LNCAP (cell line): ENCODE measurements at regions not wholly inside any gene's neighbourhood (a gene's known extent, or its start where the extent isn't known, plus 50 kb on each side); places are given as distances from the start of the nearest gene placed in this dataset.

Experiments
- CTCF ChIP-seq: fragments of 450-650 bp; IDR thresholded peaks from 2 replicates; pipeline ENCODE4 v1.5.1; 2017; ENCODE audit warnings: mild to moderate bottlenecking

DNA sequence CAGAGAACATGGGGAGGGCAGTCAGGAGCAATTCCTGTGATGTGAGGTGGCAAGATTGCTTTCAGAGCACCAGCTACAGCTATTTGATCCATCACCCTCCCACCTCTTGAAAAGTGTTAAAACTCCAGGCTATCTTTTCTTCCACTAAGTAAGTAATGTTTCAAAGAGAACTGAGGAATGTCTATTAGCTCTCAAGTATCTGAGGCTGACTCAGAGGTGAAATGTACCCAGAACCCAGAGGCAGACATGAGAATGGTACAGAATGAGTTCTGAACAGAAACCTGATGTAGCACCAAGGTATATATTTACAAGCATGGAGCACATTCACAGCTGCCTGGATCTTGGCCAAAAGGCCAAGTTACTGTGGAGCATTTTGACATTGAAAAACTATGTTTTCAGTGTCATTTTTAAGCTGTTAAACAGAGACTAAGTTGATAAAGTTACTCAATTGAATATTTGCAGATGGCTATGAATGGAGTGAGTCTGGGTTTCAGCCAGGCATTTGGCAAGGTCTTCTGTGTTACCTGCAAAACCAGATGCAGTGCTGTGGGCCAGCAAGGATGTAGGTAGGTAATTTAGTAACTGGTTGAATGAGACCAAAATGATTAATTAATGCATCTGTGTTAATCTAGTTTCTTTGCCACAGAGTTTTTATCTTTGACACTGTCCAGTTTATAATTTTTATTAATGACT is 227.7 kb upstream of the CD96 start:
- TF ChIP-seq CTCF, result no peak

DNA sequence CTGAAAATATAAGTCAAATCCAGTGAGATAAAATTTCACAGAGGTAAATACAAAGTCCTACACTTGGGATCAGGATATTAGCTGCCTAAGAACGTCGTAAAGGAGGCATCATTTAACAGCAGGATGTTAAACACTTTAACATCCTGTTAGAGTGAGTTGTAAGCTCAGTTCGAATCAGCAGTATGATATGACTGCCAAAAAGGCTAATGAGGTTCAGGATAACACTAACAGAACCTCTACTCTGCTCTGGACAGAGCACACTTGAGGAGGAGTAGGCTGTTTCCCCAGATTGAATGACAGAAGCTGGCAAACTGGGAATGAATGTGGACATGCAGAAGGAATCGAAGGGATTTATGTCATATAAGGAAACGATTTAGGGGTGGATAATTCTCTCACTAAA is 227.1 kb upstream of the CD96 start:
- TF ChIP-seq CTCF, result no peak

DNA sequence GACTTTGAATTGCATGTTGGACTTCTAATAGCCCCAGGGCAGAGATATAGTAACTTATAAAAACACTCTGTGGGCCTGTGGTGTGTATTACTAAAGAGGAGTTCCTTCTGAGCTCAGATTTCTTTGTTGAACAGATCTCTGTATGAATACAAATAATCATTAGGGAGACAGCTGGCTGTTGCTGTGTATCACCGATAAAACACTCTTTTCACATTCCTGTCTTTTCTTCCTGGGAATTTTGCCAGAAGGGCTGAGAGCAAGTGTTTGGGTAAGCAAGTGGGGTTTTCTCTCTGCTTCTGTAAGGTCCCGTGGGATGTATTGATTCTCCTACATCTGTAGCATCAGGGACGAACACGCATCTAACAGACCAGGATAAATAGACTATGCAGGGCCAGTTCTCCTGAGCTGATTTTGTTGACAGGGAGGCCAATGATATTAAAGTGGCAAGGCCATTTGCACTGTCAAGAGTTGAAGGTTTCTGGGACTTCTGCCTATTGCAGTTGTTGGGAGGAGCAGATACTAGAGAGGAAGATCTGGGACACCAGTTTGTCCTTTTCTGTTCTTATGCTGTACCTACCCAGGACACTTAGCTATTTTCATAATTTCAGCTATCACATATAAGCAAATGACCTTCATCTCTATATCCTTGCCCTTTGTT is 225.9 kb upstream of the CD96 start:
- TF ChIP-seq CTCF, result no peak

DNA sequence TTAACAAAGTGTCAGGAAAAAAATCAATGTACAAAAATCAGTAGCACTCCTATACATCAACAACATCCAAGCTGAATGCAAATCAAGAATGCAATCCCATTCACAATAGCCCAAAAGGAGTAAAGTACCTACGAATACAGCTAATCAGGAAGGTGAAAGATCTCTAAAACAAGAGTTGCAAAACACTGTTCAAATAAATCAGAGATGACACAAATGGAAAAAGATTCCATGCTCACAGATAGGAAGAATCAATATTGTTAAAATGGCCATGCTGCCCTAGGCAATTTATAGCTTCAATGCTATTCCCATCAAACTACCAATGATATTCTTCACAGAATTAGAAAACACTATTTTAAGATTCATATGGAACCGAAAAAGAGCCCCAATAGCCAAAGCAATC is 223.7 kb upstream of the CD96 start:
- TF ChIP-seq CTCF, result no peak

DNA sequence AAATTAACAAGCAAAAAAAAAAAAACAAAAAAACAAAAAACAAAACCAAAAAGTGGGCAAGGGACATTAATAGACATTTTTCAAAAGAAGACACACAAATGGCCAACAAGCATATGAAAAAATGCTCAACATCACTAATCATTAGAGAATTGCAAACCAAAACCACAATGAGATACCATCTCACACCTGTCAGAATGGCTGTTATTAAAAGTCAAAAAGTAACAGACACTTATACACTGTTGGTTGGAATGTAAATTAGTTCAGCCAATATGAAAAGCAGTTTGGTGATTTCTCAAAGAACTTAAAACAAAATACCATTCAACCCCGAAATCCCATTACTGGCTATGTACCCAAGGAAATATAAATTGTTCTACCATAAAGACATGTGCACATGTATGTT is 222.4 kb upstream of the CD96 start:
- TF ChIP-seq CTCF, result no peak

- no peak for TF ChIP-seq CTCF
Observed at GRCh38 chr3:111321786-111322185, 220.2 kb upstream of the CD96 start.

DNA sequence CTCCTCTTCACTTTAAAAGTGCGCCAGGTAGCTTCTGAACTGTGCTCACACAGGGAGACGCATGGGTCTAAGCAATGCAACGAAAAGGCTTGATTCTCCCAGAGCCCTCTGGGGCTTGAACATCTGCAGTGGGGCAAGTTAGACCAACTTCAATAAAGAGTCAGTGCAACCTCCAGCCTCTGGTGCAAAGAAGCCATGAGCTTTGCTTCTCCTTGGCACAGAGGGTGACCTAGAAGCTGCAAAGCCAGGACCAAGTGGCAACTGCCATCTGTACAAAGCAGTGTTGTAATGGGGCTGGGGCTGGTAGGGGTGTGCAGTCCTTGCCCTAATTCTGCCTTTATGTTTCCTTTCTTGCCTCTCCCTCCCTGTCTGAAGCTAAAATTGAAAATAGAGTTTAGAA is 219.0 kb upstream of the CD96 start:
- no peak for TF ChIP-seq CTCF
